ENCODE measurements at regions not wholly inside any gene's neighbourhood (a gene's known extent, or its start where the extent isn't known, plus 50 kb on each side); places are given as distances from the start of the nearest gene placed in this dataset.

GRCh38 chr9:24439456-24439855, 106.2 kb downstream of the IZUMO3 start:
- TF ChIP-seq ZNF529 (tag by site-specific recombination; IDR thresholded peaks at IDR 0.05; ENCODE audit: insufficient replicate concordance) (no peak), REST (tag by site-specific recombination; IDR thresholded peaks at IDR 0.05) (no peak), BCL11A (tag by site-specific recombination; IDR thresholded peaks at IDR 0.05; ENCODE audit: low read depth) (no peak)
